Endothelial cell (in vitro differentiated cells): ENCODE measurements at regions not wholly inside any gene's neighbourhood (a gene's known extent, or its start where the extent isn't known, plus 50 kb on each side); places are given as distances from the start of the nearest gene placed in this dataset.

Source experiments
- DNase-seq: peaks from one replicate; pipeline ENCODE4 v3.0.0; 2021; ENCODE audit warnings: low spot score
- H3K27ac Mint-ChIP-seq: one replicate; pipeline ENCODE4 v1.8.0; 2021; ENCODE audit warnings: mixed read lengths, inconsistent platforms; ENCODE audit not compliant: unreplicated experiment
- H3K27me3 Mint-ChIP-seq: one replicate; pipeline ENCODE4 v1.8.0; 2021; ENCODE audit warnings: mild to moderate bottlenecking, moderate library complexity, mixed read lengths, inconsistent platforms; ENCODE audit not compliant: unreplicated experiment
- H3K36me3 Mint-ChIP-seq: one replicate; pipeline ENCODE4 v1.8.0; 2021; ENCODE audit warnings: mild to moderate bottlenecking, low read depth, mixed read lengths, inconsistent platforms; ENCODE audit not compliant: unreplicated experiment
- H3K4me1 Mint-ChIP-seq: one replicate; pipeline ENCODE4 v1.8.0; 2021; ENCODE audit warnings: mild to moderate bottlenecking, mixed read lengths, inconsistent platforms; ENCODE audit not compliant: unreplicated experiment
- H3K4me3 Mint-ChIP-seq: one replicate; pipeline ENCODE4 v1.8.0; 2021; ENCODE audit warnings: mild to moderate bottlenecking, mixed read lengths, inconsistent platforms; ENCODE audit not compliant: unreplicated experiment
- H3K9me3 Mint-ChIP-seq: one replicate; pipeline ENCODE4 v1.8.0; 2021; ENCODE audit warnings: mixed read lengths, inconsistent platforms; ENCODE audit not compliant: unreplicated experiment
- TF ChIP-seq, protein P1 (sequence below): fragments of 200-600 bp; sonication (generic); IDR thresholded peaks from one replicate; pipeline ENCODE4 v1.5.0; 2021; ENCODE audit warnings: antibody characterized with exemption; ENCODE audit not compliant: unreplicated experiment

DNA sequence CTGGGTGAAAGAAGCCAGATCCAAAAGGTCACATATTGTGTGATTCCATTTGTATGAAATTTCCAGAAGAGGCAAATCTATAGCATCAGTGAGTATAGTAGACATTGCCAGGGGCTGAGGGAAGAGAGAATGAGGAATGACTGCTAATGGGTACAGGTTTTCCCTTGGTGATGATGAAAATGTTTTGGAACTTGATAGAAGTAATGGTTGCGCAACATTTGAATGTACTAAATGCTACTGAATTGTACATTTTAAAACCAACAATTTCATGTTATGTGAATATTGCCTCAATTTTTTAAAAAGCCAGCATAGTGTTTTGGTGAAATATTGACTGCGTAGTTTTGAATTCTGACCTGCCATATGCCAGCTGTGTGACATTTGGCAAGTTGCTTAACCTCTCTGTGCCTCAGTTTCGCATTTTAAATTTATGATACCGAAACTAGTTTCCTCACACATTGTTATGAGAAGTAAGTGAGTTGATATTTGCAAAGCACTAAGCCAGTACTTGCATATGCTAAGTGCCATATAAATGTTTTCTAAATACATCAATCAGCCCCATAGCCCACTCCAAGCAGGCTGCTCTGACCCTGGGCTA is 75.4 kb upstream of the TMEM45B start:
- no peaks in the 10 kb centered on the region for H3K27me3 Mint-ChIP-seq
- no peak for DNase-seq
- TF ChIP-seq, protein P1, sequence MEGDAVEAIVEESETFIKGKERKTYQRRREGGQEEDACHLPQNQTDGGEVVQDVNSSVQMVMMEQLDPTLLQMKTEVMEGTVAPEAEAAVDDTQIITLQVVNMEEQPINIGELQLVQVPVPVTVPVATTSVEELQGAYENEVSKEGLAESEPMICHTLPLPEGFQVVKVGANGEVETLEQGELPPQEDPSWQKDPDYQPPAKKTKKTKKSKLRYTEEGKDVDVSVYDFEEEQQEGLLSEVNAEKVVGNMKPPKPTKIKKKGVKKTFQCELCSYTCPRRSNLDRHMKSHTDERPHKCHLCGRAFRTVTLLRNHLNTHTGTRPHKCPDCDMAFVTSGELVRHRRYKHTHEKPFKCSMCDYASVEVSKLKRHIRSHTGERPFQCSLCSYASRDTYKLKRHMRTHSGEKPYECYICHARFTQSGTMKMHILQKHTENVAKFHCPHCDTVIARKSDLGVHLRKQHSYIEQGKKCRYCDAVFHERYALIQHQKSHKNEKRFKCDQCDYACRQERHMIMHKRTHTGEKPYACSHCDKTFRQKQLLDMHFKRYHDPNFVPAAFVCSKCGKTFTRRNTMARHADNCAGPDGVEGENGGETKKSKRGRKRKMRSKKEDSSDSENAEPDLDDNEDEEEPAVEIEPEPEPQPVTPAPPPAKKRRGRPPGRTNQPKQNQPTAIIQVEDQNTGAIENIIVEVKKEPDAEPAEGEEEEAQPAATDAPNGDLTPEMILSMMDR, result no peak
- no peak overlapping the region for H3K4me3 Mint-ChIP-seq
- H3K9me3 Mint-ChIP-seq, result no peaks in the 10 kb centered on the region
- H3K27ac Mint-ChIP-seq, result no peak overlapping the region
- H3K4me1 Mint-ChIP-seq, result no peaks in the 10 kb centered on the region
- no peaks in the 10 kb centered on the region for H3K36me3 Mint-ChIP-seq

DNA sequence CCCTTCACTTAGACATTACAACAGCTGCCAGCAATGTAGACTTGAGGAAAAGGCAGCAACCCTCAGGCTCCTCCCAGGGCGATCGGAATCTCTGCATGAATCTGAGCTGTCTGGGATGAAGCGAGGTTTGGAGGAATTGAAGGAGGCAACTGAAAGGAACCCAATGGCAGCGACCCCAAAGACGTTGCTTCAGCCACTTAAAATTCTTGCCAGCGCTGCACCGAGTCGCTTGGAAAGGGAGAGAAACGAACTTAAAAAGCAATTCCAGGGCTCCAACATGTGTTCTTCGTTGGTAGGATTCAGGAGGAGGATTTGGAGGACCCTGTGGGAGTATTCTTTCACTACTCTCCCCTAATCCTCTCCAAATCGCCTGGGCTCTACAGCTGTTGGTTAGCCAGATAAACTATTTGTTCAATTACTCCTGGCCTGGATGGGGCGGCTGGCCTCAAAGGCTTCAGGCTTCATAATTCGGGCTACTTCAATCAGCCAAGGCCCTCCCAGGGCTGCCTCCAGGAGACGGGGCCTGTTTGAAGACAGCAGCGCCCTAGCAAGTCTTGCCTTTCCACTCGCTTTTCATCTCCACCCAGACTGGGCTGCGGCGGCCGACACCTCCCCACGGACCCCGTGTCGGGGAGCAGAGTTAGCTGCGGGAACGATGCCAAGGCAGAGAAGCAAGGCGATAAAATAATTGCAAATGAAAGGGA is 72.4 kb upstream of the TMEM45B start:
- no peaks in the 10 kb centered on the region for H3K27me3 Mint-ChIP-seq
- H3K36me3 Mint-ChIP-seq, result no peaks in the 10 kb centered on the region
- TF ChIP-seq, protein P1, result no peak
- no peaks in the 10 kb centered on the region for H3K9me3 Mint-ChIP-seq
- DNase-seq, result no peak
- H3K4me1 Mint-ChIP-seq, result no peaks in the 10 kb centered on the region
- no peak overlapping the region for H3K4me3 Mint-ChIP-seq
- H3K27ac Mint-ChIP-seq, result no peak overlapping the region

DNA sequence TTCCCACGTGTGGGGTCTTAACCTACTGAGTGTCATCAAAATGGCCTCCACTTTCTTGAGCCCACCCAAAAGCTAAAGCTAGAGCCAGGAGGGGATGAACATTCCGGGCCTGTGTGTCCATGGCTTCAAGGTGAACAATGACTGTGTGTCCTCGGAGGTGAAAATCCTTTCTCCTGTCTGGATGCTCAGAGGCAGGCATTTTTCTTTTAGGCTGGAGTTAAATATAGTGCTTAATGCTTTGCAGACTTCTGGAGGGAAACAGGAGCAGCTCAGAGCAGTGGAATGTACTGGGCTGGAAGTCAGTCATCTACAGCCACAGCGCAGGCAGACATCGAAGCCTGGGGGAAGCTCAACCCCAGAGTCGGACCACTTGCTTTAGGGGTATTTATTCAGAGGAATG is 68.6 kb upstream of the TMEM45B start:
- Mint-ChIP-seq H3K4me3 (no peak overlapping the region), H3K27ac (no peak overlapping the region), H3K36me3 (no peaks in the 10 kb centered on the region), H3K4me1 (no peaks in the 10 kb centered on the region), H3K9me3 (no peaks in the 10 kb centered on the region), H3K27me3 (no peaks in the 10 kb centered on the region)
- TF ChIP-seq, protein P1, result no peak
- no peak for DNase-seq

DNA sequence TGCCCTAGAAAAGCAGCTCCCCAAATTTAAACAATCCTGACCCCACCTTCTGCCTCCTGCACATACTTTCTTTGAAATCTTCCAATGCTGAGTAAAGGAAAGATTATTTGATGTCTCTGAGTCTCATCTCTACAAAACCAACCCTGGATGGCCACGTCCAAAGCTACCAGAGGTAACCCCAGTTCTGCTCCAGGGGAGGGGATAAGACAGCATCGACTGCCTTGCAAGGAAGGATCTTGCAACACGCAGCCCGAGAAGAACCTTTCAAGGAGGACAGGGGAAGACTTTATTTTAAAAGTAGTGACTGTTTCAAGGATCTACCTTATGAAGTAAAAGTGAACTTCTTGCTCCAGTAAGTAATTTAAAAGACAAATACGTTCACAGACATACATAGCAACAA is 66.5 kb upstream of the TMEM45B start:
- H3K9me3 Mint-ChIP-seq, result no peaks in the 10 kb centered on the region

More for the DNA sequence above, 66.5 kb upstream of the TMEM45B start:
- Mint-ChIP-seq H3K36me3 (no peaks in the 10 kb centered on the region), H3K27me3 (no peaks in the 10 kb centered on the region), H3K4me1 (no peaks in the 10 kb centered on the region), H3K4me3 (no peak overlapping the region), H3K27ac (no peak overlapping the region)
- TF ChIP-seq, protein P1, result no peak
- no peak for DNase-seq
